HepG2 (cell line): ENCODE measurements at regions not wholly inside any gene's neighbourhood (a gene's known extent, or its start where the extent isn't known, plus 50 kb on each side); places are given as distances from the start of the nearest gene placed in this dataset.

Source experiments
- ATAC-seq: fragments of 200-7000 bp; cut with Tn5 transposase; 3 replicates; pipeline ENCODE4 v1.9.1; 2020; ENCODE audit warnings: mild to moderate bottlenecking, moderate library complexity
- BruUV-seq: library from RNA; stranded (reverse); fragments of 400-500 nt; replicated peaks from 2 replicates; lab custom pipeline; 2021; lab: Mats Ljungman, UMichigan
- CTCF ChIA-PET: fragments of 300-600 bp; formaldehyde crosslinking; extraction: SDS; loops from one replicate; lab custom pipeline; 2021; ENCODE audit warnings: low total read pairs, inconsistent platforms, low intra/inter-chr PET ratio; lab: Yijun Ruan, JAX
- POLR2A ChIA-PET: fragments of 350-600 bp; sonication (Branson Sonifier 250); formaldehyde crosslinking; loops from one replicate; lab custom pipeline; 2020; ENCODE audit warnings: antibody characterized with exemption, inconsistent platforms; lab: Yijun Ruan, JAX
- DNase-seq: peaks from one replicate; pipeline ENCODE4 v3.0.0-alpha.2; 2015; ENCODE audit warnings: low spot score
- FAIRE-seq: peaks from 3 replicates; lab custom pipeline; 2011; peaks lifted over from hg19 to GRCh38; lab: Jason Lieb, UNC
- H2AFZ ChIP-seq: one replicate; pipeline ENCODE4 v1.6.1; 2011; ENCODE audit warnings: low read length, inconsistent platforms
- H3K27ac ChIP-seq: fragments of 300-600 bp; 3 replicates; pipeline ENCODE4 v1.8.0; 2011; ENCODE audit warnings: mixed run types, mild to moderate bottlenecking, mixed read lengths, low read length, inconsistent platforms; ENCODE audit not compliant: insufficient read depth; ENCODE audit errors: extremely low read length
- H3K27me3 ChIP-seq, 2 experiments: fragments of 200-600 bp in 1 of 2; 2 replicates in 1 of 2; 3 replicates in 1 of 2; pipeline versions ENCODE4 v1.6.0 to v1.8.0; 2011; ENCODE audit warnings: low read length in 2 of 2, mild to moderate bottlenecking in 2 of 2, moderate library complexity in 2 of 2, inconsistent platforms in 1 of 2; ENCODE audit not compliant: insufficient read depth in 2 of 2, control insufficient read depth in 1 of 2
- H3K36me3 ChIP-seq, 2 experiments: fragments of 200-600 bp in 1 of 2; replicated peaks in 1 of 2; 2 replicates in 1 of 2; 3 replicates in 1 of 2; pipeline versions ENCODE4 v1.5.1 to v1.8.0; 2011; ENCODE audit warnings: low read length in 2 of 2, inconsistent platforms in 1 of 2; ENCODE audit not compliant: insufficient read depth in 2 of 2, control insufficient read depth in 1 of 2
- H3K4me1 ChIP-seq: 2 replicates; pipeline ENCODE4 v1.5.1; 2012; ENCODE audit warnings: low read length, inconsistent platforms; ENCODE audit not compliant: insufficient read depth
- H3K4me2 ChIP-seq: 2 replicates; pipeline ENCODE4 v1.6.0; 2011; ENCODE audit warnings: low read depth, low read length, inconsistent platforms
- H3K4me3 ChIP-seq, 3 experiments: fragments of 200-600 bp in 1 of 3; sonication (generic), shearing (Covaris generic) in 1 of 3; replicated peaks in 1 of 3; 2 replicates each; pipeline ENCODE4 v1.5.1; 2011 to 2016; ENCODE audit warnings: low read length in 3 of 3, inconsistent platforms in 2 of 3, low read depth in 2 of 3, mild to moderate bottlenecking in 2 of 3, control low read depth in 1 of 3, mixed read lengths in 1 of 3; ENCODE audit not compliant: insufficient read depth in 1 of 3
- H3K79me2 ChIP-seq: one replicate; pipeline ENCODE4 v1.6.1; 2011; ENCODE audit warnings: low read length, inconsistent platforms; ENCODE audit not compliant: insufficient read depth
- H3K9ac ChIP-seq: 2 replicates; pipeline ENCODE4 v1.6.0; 2011; ENCODE audit warnings: mild to moderate bottlenecking, low read depth, low read length, inconsistent platforms; ENCODE audit not compliant: insufficient read depth
- H3K9me3 ChIP-seq: 2 replicates; pipeline ENCODE4 v1.5.1; 2012; ENCODE audit warnings: mild to moderate bottlenecking, low read length
- H4K20me1 ChIP-seq: 2 replicates; pipeline ENCODE4 v1.6.0; 2011; ENCODE audit warnings: inconsistent platforms, mild to moderate bottlenecking, low read length, moderate library complexity; ENCODE audit not compliant: insufficient read depth
- BRD4 ChIP-seq: sonication (generic); formaldehyde crosslinking; IDR thresholded peaks from 2 replicates; pipeline ENCODE4 v1.4.0; 2020; ENCODE audit warnings: missing genetic modification reagents
- CEBPG ChIP-seq: IDR thresholded peaks from 2 replicates; pipeline ENCODE4 v1.6.1; 2016
- IKZF1 ChIP-seq: fragments of 450-650 bp; IDR thresholded peaks from 2 replicates; pipeline ENCODE4 v1.7.1; 2016
- NFIB ChIP-seq: sonication (generic); formaldehyde crosslinking; IDR thresholded peaks from 2 replicates; pipeline ENCODE4 v1.9.0; 2021; ENCODE audit warnings: missing genetic modification reagents, mild to moderate bottlenecking, borderline replicate concordance
- SMARCE1 ChIP-seq: fragments of 450-650 bp; IDR thresholded peaks from 2 replicates; pipeline ENCODE4 v1.6.1; 2017; ENCODE audit warnings: borderline replicate concordance
- SP4 ChIP-seq: sonication (generic); formaldehyde crosslinking; IDR thresholded peaks from 2 replicates; pipeline ENCODE4 v1.8.1; 2023; ENCODE audit warnings: mild to moderate bottlenecking, missing genetic modification reagents
- SRSF4 ChIP-seq: fragments of 200-400 bp; formaldehyde crosslinking; IDR thresholded peaks from one replicate; pipeline ENCODE4 v1.6.1; 2018; ENCODE audit warnings: mild to moderate bottlenecking, low read depth, low read length, moderate library complexity; ENCODE audit not compliant: poor library complexity, severe bottlenecking
- ZKSCAN1 ChIP-seq: fragments of 150-350 bp; IDR thresholded peaks from 2 replicates; pipeline ENCODE4 v1.6.1; 2014; ENCODE audit warnings: low read length
- ZNF326 ChIP-seq: sonication (generic); formaldehyde crosslinking; IDR thresholded peaks from 2 replicates; pipeline ENCODE4 v1.4.0; 2020; ENCODE audit warnings: missing genetic modification reagents, borderline replicate concordance
- ZNF329 ChIP-seq: sonication (generic); formaldehyde crosslinking; IDR thresholded peaks from 2 replicates; pipeline ENCODE4 v1.9.0; 2021; ENCODE audit warnings: low read depth, mild to moderate bottlenecking, missing genetic modification reagents
- ZNF547 ChIP-seq: sonication (generic); formaldehyde crosslinking; IDR thresholded peaks from 2 replicates; pipeline ENCODE4 v1.5.1; 2020; ENCODE audit warnings: mild to moderate bottlenecking, missing genetic modification reagents
- ZNF747 ChIP-seq: sonication (generic); formaldehyde crosslinking; IDR thresholded peaks from 2 replicates; pipeline ENCODE4 v1.8.1; 2023; ENCODE audit warnings: missing genetic modification reagents, mild to moderate bottlenecking, borderline replicate concordance
- ZNF788 ChIP-seq: sonication (generic); formaldehyde crosslinking; IDR thresholded peaks from 2 replicates; pipeline ENCODE4 v1.5.0; 2020; ENCODE audit warnings: mild to moderate bottlenecking, missing genetic modification reagents, borderline replicate concordance
- WGBS: methylation state at CpG from one replicate; pipeline ENCODE4 v1.1.6; 2017; ENCODE audit warnings: low lambda C conversion rate; 5-methylcytosine and 5-hydroxymethylcytosine counted together
- in situ Hi-C: cut with HindIII; loops from 2 replicates; pipeline ENCODE4 v1.10.0; 2017; ENCODE audit warnings: low pct_unique_long_range_greater_than_20kb; ENCODE audit not compliant: extremely low pct_ligation_motif_present
- intact Hi-C: fragments of 100-400 bp; cut with micrococcal nuclease; formaldehyde crosslinking; loops from one replicate; pipeline ENCODE4 v1.10.0; 2022; ENCODE audit not compliant: unreplicated experiment
- TF ChIP-seq, protein P1 (sequence below): IDR thresholded peaks from 2 replicates; pipeline ENCODE4 v1.6.1; 2016
- TF ChIP-seq, protein P2 (sequence below): sonication (generic); formaldehyde crosslinking; IDR thresholded peaks from 2 replicates; pipeline ENCODE4 v1.4.0; 2020; ENCODE audit warnings: missing genetic modification reagents, borderline replicate concordance
- TF ChIP-seq, protein P3 (sequence below): sonication (generic); formaldehyde crosslinking; IDR thresholded peaks from 2 replicates; pipeline ENCODE4 v1.4.0; 2020; ENCODE audit warnings: mild to moderate bottlenecking, missing genetic modification reagents
- TF ChIP-seq, protein P4 (sequence below): IDR thresholded peaks from 2 replicates; pipeline ENCODE4 v1.6.1; 2016; ENCODE audit warnings: missing compliant biosample characterization, missing genetic modification reagents, borderline replicate concordance

DNA sequence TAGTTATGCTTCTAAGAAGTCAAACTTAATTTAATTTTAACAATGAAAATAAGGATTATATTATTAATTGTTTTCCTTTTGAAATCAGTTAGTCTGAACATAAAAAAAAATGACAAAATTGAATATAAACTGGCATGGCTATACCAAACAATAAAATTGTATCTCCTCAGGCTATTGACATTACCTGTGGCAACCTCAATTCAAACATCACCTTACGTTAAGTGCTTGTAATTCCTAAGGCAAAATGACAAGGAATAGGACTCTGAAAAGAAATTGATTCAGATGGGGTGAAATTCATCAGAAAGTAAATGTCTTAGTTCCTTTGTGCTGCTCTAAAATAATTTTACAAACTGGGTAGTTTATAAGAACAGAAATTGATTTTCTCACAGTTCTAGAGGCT lies 89.5 kb downstream of the SLITRK6 start:
- intact Hi-C loops (no loop called here), in situ Hi-C loops (no loop called here)
- H3K4me3 ChIP-seq, result no peak overlapping the region
- BruUV-seq, result no TSS peak
- ChIA-PET POLR2A (no interaction called here), CTCF (no interaction called here)
- H3K79me2 ChIP-seq, result no peaks in the 10 kb centered on the region
- no peaks in the 10 kb centered on the region for H3K9me3 ChIP-seq
- H3K4me1 ChIP-seq, result no peaks in the 10 kb centered on the region
- TF ChIP-seq, protein P1, sequence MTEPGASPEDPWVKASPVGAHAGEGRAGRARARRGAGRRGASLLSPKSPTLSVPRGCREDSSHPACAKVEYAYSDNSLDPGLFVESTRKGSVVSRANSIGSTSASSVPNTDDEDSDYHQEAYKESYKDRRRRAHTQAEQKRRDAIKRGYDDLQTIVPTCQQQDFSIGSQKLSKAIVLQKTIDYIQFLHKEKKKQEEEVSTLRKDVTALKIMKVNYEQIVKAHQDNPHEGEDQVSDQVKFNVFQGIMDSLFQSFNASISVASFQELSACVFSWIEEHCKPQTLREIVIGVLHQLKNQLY (CRISPR knock-in tag), result no peak
- TF ChIP-seq, protein P2, sequence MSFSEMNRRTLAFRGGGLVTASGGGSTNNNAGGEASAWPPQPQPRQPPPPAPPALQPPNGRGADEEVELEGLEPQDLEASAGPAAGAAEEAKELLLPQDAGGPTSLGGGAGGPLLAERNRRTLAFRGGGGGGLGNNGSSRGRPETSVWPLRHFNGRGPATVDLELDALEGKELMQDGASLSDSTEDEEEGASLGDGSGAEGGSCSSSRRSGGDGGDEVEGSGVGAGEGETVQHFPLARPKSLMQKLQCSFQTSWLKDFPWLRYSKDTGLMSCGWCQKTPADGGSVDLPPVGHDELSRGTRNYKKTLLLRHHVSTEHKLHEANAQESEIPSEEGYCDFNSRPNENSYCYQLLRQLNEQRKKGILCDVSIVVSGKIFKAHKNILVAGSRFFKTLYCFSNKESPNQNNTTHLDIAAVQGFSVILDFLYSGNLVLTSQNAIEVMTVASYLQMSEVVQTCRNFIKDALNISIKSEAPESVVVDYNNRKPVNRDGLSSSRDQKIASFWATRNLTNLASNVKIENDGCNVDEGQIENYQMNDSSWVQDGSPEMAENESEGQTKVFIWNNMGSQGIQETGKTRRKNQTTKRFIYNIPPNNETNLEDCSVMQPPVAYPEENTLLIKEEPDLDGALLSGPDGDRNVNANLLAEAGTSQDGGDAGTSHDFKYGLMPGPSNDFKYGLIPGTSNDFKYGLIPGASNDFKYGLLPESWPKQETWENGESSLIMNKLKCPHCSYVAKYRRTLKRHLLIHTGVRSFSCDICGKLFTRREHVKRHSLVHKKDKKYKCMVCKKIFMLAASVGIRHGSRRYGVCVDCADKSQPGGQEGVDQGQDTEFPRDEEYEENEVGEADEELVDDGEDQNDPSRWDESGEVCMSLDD, result no peak
- no peak for TF ChIP-seq ZNF547
- no peak for TF ChIP-seq BRD4 (CRISPR knock-in tag)
- TF ChIP-seq NFIB (CRISPR knock-in tag), result no peak
- TF ChIP-seq, protein P3, sequence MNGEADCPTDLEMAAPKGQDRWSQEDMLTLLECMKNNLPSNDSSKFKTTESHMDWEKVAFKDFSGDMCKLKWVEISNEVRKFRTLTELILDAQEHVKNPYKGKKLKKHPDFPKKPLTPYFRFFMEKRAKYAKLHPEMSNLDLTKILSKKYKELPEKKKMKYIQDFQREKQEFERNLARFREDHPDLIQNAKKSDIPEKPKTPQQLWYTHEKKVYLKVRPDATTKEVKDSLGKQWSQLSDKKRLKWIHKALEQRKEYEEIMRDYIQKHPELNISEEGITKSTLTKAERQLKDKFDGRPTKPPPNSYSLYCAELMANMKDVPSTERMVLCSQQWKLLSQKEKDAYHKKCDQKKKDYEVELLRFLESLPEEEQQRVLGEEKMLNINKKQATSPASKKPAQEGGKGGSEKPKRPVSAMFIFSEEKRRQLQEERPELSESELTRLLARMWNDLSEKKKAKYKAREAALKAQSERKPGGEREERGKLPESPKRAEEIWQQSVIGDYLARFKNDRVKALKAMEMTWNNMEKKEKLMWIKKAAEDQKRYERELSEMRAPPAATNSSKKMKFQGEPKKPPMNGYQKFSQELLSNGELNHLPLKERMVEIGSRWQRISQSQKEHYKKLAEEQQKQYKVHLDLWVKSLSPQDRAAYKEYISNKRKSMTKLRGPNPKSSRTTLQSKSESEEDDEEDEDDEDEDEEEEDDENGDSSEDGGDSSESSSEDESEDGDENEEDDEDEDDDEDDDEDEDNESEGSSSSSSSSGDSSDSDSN (CRISPR knock-in tag), result no peak
- no peak for TF ChIP-seq SMARCE1
- no peak for TF ChIP-seq ZKSCAN1
- no peak for TF ChIP-seq SP4 (CRISPR knock-in tag)
- TF ChIP-seq ZNF747 (CRISPR knock-in tag), result no peak
- no peak for TF ChIP-seq CEBPG (CRISPR knock-in tag)
- no peak for TF ChIP-seq ZNF326 (CRISPR knock-in tag)
- no peak for TF ChIP-seq ZNF788 (CRISPR knock-in tag)
- TF ChIP-seq IKZF1, result no peak
- TF ChIP-seq, protein P4, sequence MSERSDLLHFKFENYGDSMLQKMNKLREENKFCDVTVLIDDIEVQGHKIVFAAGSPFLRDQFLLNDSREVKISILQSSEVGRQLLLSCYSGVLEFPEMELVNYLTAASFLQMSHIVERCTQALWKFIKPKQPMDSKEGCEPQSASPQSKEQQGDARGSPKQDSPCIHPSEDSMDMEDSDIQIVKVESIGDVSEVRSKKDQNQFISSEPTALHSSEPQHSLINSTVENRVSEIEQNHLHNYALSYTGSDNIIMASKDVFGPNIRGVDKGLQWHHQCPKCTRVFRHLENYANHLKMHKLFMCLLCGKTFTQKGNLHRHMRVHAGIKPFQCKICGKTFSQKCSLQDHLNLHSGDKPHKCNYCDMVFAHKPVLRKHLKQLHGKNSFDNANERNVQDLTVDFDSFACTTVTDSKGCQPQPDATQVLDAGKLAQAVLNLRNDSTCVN (CRISPR knock-in tag), result no peak
- TF ChIP-seq ZNF329 (CRISPR knock-in tag), result no peak
- no peak for TF ChIP-seq SRSF4
- no peak overlapping the region for H3K27ac ChIP-seq
- H3K4me2 ChIP-seq, result no peak overlapping the region
- DNase-seq, result no peak
- H4K20me1 ChIP-seq, result no peaks in the 10 kb centered on the region
- H3K27me3 ChIP-seq, result no peaks in the 10 kb centered on the region
- no peak for ATAC-seq
- H2AFZ ChIP-seq, result no peak overlapping the region
- no peak for FAIRE-seq
- WGBS, result 0% methylated on average over 1 of the region's 1 CpG
- no peak overlapping the region for H3K9ac ChIP-seq
- H3K36me3 ChIP-seq, result no peaks in the 10 kb centered on the region
